IMR-90 (cell line): ENCODE measurements at regions not wholly inside any gene's neighbourhood (a gene's known extent, or its start where the extent isn't known, plus 50 kb on each side); places are given as distances from the start of the nearest gene placed in this dataset.

Experiments used
- ATAC-seq: fragments of 200-7000 bp; cut with Tn5 transposase; 2 replicates; pipeline ENCODE4 v1.9.1; 2020; ENCODE audit warnings: low read depth, mild to moderate bottlenecking, moderate library complexity
- BruUV-seq: library from RNA; stranded (reverse); fragments of 400-500 nt; replicated peaks from 2 replicates; lab custom pipeline; 2021; lab: Mats Ljungman, UMichigan
- CTCF ChIA-PET: fragments of 300-600 bp; formaldehyde crosslinking; extraction: SDS; loops from one replicate; lab custom pipeline; 2021; ENCODE audit warnings: antibody characterized with exemption; lab: Yijun Ruan, JAX
- POLR2A ChIA-PET: fragments of 300-600 bp; sonication (Branson Sonifier 250); formaldehyde crosslinking; loops from one replicate; lab custom pipeline; 2022; ENCODE audit warnings: antibody characterized with exemption; ENCODE audit not compliant: unreplicated experiment; lab: Charles Lee
- DNase-seq: peaks from one replicate; pipeline ENCODE4 v3.0.0; 2013
- H2AFZ ChIP-seq: replicated peaks from 2 replicates; pipeline ENCODE3; 2013; ENCODE audit warnings: low read length, mild to moderate bottlenecking; ENCODE audit not compliant: poor library complexity
- H2AK5ac ChIP-seq: 2 replicates; pipeline ENCODE4 v1.6.1; 2013; ENCODE audit warnings: low read depth, low read length, inconsistent platforms
- H2AK9ac ChIP-seq: replicated peaks from 2 replicates; pipeline ENCODE3; 2013; ENCODE audit warnings: mild to moderate bottlenecking, low read depth, low read length, moderate library complexity; ENCODE audit not compliant: poor library complexity
- H2BK120ac ChIP-seq: 2 replicates; pipeline ENCODE4 v1.6.1; 2013; ENCODE audit warnings: low read depth, low read length, inconsistent platforms
- H2BK15ac ChIP-seq: 3 replicates; pipeline ENCODE4 v1.6.1; 2013; ENCODE audit warnings: low read depth, low read length, inconsistent platforms
- H2BK20ac ChIP-seq: 2 replicates; pipeline ENCODE4 v1.6.1; 2013; ENCODE audit warnings: low read depth, mild to moderate bottlenecking, inconsistent platforms, low read length, moderate library complexity
- H2BK5ac ChIP-seq: 2 replicates; pipeline ENCODE4 v1.6.1; 2013; ENCODE audit warnings: mild to moderate bottlenecking, low read depth, low read length, inconsistent platforms; ENCODE audit not compliant: poor library complexity, severe bottlenecking
- H3K14ac ChIP-seq: replicated peaks from 2 replicates; pipeline ENCODE4 v1.6.1; 2013; ENCODE audit warnings: low read depth, low read length, inconsistent platforms
- H3K18ac ChIP-seq: 2 replicates; pipeline ENCODE4 v1.6.1; 2013; ENCODE audit warnings: low read depth, low read length, control low read depth
- H3K23ac ChIP-seq: 2 replicates; pipeline ENCODE4 v1.6.1; 2013; ENCODE audit warnings: low read depth, low read length, inconsistent platforms
- H3K27ac ChIP-seq: 2 replicates; pipeline ENCODE4 v1.5.1; 2013; ENCODE audit warnings: mild to moderate bottlenecking, control low read depth, low read length; ENCODE audit not compliant: insufficient read depth
- H3K27me3 ChIP-seq: 2 replicates; pipeline ENCODE4 v1.6.1; 2013; ENCODE audit warnings: low read length; ENCODE audit not compliant: control insufficient read depth, insufficient read depth
- H3K36me3 ChIP-seq: 2 replicates; pipeline ENCODE4 v1.6.1; 2013; ENCODE audit warnings: low read length, mixed read lengths; ENCODE audit not compliant: control insufficient read depth, insufficient read depth
- H3K4ac ChIP-seq: 2 replicates; pipeline ENCODE4 v1.6.1; 2013; ENCODE audit warnings: low read depth, low read length, inconsistent platforms
- H3K4me1 ChIP-seq: 2 replicates; pipeline ENCODE4 v1.6.1; 2013; ENCODE audit warnings: low read length, mixed read lengths; ENCODE audit not compliant: control insufficient read depth, insufficient read depth
- H3K4me2 ChIP-seq: 2 replicates; pipeline ENCODE4 v1.6.1; 2013; ENCODE audit warnings: low read depth, mild to moderate bottlenecking, control low read depth, low read length, moderate library complexity
- H3K4me3 ChIP-seq: 2 replicates; pipeline ENCODE4 v1.5.1; 2013; ENCODE audit warnings: low read depth, mild to moderate bottlenecking, control low read depth, low read length, moderate library complexity; ENCODE audit not compliant: insufficient read depth
- H3K56ac ChIP-seq: 2 replicates; pipeline ENCODE4 v1.6.1; 2013; ENCODE audit warnings: low read length, inconsistent platforms; ENCODE audit not compliant: insufficient read depth; ENCODE audit errors: extremely low read depth
- H3K79me1 ChIP-seq, 2 experiments: 2 replicates each; pipeline ENCODE4 v1.6.1; 2013; ENCODE audit warnings: low read length in 2 of 2, inconsistent platforms in 1 of 2, low read depth in 1 of 2
- H3K9ac ChIP-seq: 2 replicates; pipeline ENCODE4 v1.6.1; 2013; ENCODE audit warnings: low read depth, low read length, control low read depth
- H3K9me1 ChIP-seq: 2 replicates; pipeline ENCODE4 v1.6.1; 2013; ENCODE audit warnings: low read length, inconsistent platforms; ENCODE audit not compliant: insufficient read depth
- H3K9me3 ChIP-seq: 2 replicates; pipeline ENCODE4 v1.6.1; 2013; ENCODE audit warnings: low read length; ENCODE audit not compliant: control insufficient read depth, insufficient read depth
- H4K20me1 ChIP-seq: 2 replicates; pipeline ENCODE4 v1.6.1; 2013; ENCODE audit warnings: low read length, inconsistent platforms; ENCODE audit not compliant: insufficient read depth
- H4K5ac ChIP-seq: 2 replicates; pipeline ENCODE4 v1.6.1; 2013; ENCODE audit warnings: mild to moderate bottlenecking, low read depth, low read length, control low read depth
- H4K8ac ChIP-seq, 2 experiments: 2 replicates each; pipeline ENCODE4 v1.6.1; 2013; ENCODE audit warnings: low read depth in 2 of 2, low read length in 2 of 2, control low read depth in 1 of 2, inconsistent platforms in 1 of 2
- H4K91ac ChIP-seq: 2 replicates; pipeline ENCODE4 v1.6.1; 2013; ENCODE audit warnings: low read depth, low read length, inconsistent platforms; ENCODE audit not compliant: insufficient read depth
- CHD1 ChIP-seq: IDR thresholded peaks from 2 replicates; pipeline ENCODE4 v1.6.1; 2012; ENCODE audit warnings: low read depth, low read length, improper control_type of control experiment
- FOS ChIP-seq: fragments of 150-350 bp; IDR thresholded peaks from 2 replicates; pipeline ENCODE4 v1.6.1; 2016; ENCODE audit warnings: low read depth, low read length
- MAFK ChIP-seq: IDR thresholded peaks from 2 replicates; pipeline ENCODE4 v1.6.1; 2012; ENCODE audit warnings: low read depth, low read length, improper control_type of control experiment
- MXI1 ChIP-seq: IDR thresholded peaks from 2 replicates; pipeline ENCODE4 v1.6.1; 2012; ENCODE audit warnings: low read depth, mild to moderate bottlenecking, low read length, moderate library complexity, borderline replicate concordance
- NFE2L2 ChIP-seq: fragments of 150-350 bp; IDR thresholded peaks from 2 replicates; pipeline ENCODE4 v1.6.1; 2016; ENCODE audit warnings: low read depth, mild to moderate bottlenecking, low read length
- RFX5 ChIP-seq: IDR thresholded peaks from 2 replicates; pipeline ENCODE4 v1.8.0; 2012; ENCODE audit warnings: low read depth, mild to moderate bottlenecking, low read length, moderate library complexity
- WGBS, 2 experiments: methylation state at CpG; one replicate each; pipeline versions ENCODE4 v1.1.5 to v1.1.7; 2013; ENCODE audit warnings: missing lambda C conversion rate in 2 of 2; ENCODE audit not compliant: insufficient read length in 1 of 2; ENCODE audit errors: extremely low coverage in 2 of 2; 5-methylcytosine and 5-hydroxymethylcytosine counted together
- dilution Hi-C: fragments of 300-500 bp; cut with HindIII; formaldehyde crosslinking; loops from one replicate; pipeline ENCODE4 v1.14.3; 2018; ENCODE audit warnings: low sequenced_read_pairs; ENCODE audit not compliant: unreplicated experiment
- in situ Hi-C: fragments of 300-500 bp; cut with MboI; formaldehyde crosslinking; loops from 3 replicates; pipeline ENCODE4 v1.14.3; 2019; ENCODE audit warnings: low sequenced_read_pairs, inconsistent platforms, mixed read lengths
- intact Hi-C: fragments of 100-400 bp; cut with micrococcal nuclease; formaldehyde crosslinking; loops from 2 replicates; pipeline ENCODE4 v1.10.0; 2022
- TF ChIP-seq, protein P1 (sequence below): fragments of 150-350 bp; IDR thresholded peaks from 2 replicates; pipeline ENCODE4 v1.6.1; 2017; ENCODE audit warnings: mild to moderate bottlenecking, antibody characterized with exemption, low read length, low read depth

GRCh38 chr5:23396346-23396745 lies 111.1 kb upstream of the PRDM9 start:
- Histone ChIP-seq H3K27ac (no peak overlapping the region), H2AK5ac (no peak overlapping the region), H3K9me3 (0 out of 2 replicates have a peak, but pooled peaks cover 2% of the 10 kb centered on the region), H4K5ac (no peak overlapping the region), H3K56ac (no peak overlapping the region), H3K36me3 (no peaks in the 10 kb centered on the region), H4K20me1 (no peaks in the 10 kb centered on the region), H4K91ac (no peak overlapping the region), H3K14ac (no peak overlapping the region), H3K4me1 (no peaks in the 10 kb centered on the region), H3K4me3 (no peak overlapping the region), H3K79me1 (no peaks in the 10 kb centered on the region), H3K9me1 (no peaks in the 10 kb centered on the region), H3K4me2 (no peak overlapping the region), H3K9ac (no peak overlapping the region), H2AFZ (no peak overlapping the region), H4K8ac (no peak overlapping the region), H3K4ac (no peak overlapping the region), H2BK20ac (no peak overlapping the region), H3K23ac (no peak overlapping the region), H2BK5ac (no peak overlapping the region), H3K18ac (no peak overlapping the region), H2AK9ac (no peak overlapping the region), H3K27me3 (no peaks in the 10 kb centered on the region), H2BK15ac (no peak overlapping the region), H2BK120ac (no peak overlapping the region)
- in situ Hi-C loops (no loop called here), dilution Hi-C loops (no loop called here), intact Hi-C loops (no loop called here)
- ATAC-seq: no peak
- no CpG with 5 or more reads among the region's 2 CpGs for WGBS, 2 experiments
- no TSS peak for BruUV-seq
- TF ChIP-seq MAFK (no peak), NFE2L2 (no peak), RFX5 (no peak), MXI1 (no peak), FOS (no peak), CHD1 (no peak)
- TF ChIP-seq, protein P1, sequence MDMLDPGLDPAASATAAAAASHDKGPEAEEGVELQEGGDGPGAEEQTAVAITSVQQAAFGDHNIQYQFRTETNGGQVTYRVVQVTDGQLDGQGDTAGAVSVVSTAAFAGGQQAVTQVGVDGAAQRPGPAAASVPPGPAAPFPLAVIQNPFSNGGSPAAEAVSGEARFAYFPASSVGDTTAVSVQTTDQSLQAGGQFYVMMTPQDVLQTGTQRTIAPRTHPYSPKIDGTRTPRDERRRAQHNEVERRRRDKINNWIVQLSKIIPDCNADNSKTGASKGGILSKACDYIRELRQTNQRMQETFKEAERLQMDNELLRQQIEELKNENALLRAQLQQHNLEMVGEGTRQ: no peak
- POLR2A ChIA-PET: no interaction called here
- CTCF ChIA-PET: no interaction called here
- no peak for DNase-seq
